Transverse colon (tissue), 4 donors: ENCODE measurements at regions not wholly inside any gene's neighbourhood (a gene's known extent, or its start where the extent isn't known, plus 50 kb on each side); places are given as distances from the start of the nearest gene placed in this dataset.

Experiments used
- POLR2AphosphoS5 ChIP-seq, 3 donors: sonication (generic); formaldehyde crosslinking; IDR thresholded peaks; one replicate each; pipeline ENCODE4 v1.6.1; 2016; ENCODE audit warnings: antibody characterized with exemption in 3 of 3
- TF ChIP-seq, protein P1 (sequence below), 5 experiments: fragments of 200-600 bp in 3 of 5; fragments of 450-650 bp in 2 of 5; sonication (generic) in 3 of 5; IDR thresholded peaks; 1 replicate in 2 of 5; 2 replicates in 3 of 5; pipeline ENCODE4 v1.5.1; 2016 to 2017; ENCODE audit warnings: antibody characterized with exemption in 5 of 5, inconsistent platforms in 3 of 5, mild to moderate bottlenecking in 2 of 5, moderate library complexity in 1 of 5

DNA sequence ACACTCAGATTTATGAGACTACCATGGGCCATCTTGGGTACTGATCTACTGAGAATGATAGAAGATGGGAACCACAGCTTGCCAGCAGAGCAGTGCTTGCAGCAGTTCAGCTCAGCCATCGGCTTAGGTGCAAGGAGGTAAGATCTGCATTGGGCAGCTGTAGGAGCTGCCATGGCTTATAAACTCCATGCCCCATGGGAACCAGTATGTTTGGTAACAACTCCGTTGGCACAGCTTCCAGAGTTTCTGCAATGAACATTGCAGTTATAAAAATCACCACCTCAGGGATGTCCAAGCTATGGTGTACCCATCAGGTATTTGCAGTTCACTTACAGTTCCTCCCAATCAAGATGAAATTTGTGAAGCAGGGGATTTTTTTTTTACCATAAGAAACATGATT lies 299.1 kb upstream of the ROPN1 start:
- TF ChIP-seq, protein P1, sequence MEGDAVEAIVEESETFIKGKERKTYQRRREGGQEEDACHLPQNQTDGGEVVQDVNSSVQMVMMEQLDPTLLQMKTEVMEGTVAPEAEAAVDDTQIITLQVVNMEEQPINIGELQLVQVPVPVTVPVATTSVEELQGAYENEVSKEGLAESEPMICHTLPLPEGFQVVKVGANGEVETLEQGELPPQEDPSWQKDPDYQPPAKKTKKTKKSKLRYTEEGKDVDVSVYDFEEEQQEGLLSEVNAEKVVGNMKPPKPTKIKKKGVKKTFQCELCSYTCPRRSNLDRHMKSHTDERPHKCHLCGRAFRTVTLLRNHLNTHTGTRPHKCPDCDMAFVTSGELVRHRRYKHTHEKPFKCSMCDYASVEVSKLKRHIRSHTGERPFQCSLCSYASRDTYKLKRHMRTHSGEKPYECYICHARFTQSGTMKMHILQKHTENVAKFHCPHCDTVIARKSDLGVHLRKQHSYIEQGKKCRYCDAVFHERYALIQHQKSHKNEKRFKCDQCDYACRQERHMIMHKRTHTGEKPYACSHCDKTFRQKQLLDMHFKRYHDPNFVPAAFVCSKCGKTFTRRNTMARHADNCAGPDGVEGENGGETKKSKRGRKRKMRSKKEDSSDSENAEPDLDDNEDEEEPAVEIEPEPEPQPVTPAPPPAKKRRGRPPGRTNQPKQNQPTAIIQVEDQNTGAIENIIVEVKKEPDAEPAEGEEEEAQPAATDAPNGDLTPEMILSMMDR (IDR thresholded peaks at IDR 0.05) = no peak
- TF ChIP-seq POLR2AphosphoS5 (IDR thresholded peaks at IDR 0.05) = no peak
